GM10248 (cell line): ENCODE measurements at regions not wholly inside any gene's neighbourhood (a gene's known extent, or its start where the extent isn't known, plus 50 kb on each side); places are given as distances from the start of the nearest gene placed in this dataset.

Source experiments
- CTCF ChIA-PET: fragments of 300-600 bp; sonication (Branson Sonifier 250); formaldehyde crosslinking; extraction: SDS; loops from one replicate; lab custom pipeline; 2021; ENCODE audit warnings: antibody characterized with exemption; lab: Yijun Ruan, JAX
- POLR2A ChIA-PET: fragments of 350-650 bp; sonication (Branson Sonifier 250); formaldehyde crosslinking; extraction: SDS; loops from one replicate; lab custom pipeline; 2020; ENCODE audit warnings: antibody characterized with exemption; lab: Yijun Ruan, JAX
- DNase-seq: peaks from one replicate; pipeline ENCODE4 v3.0.0; 2012; ENCODE audit errors: extremely low spot score
- CTCF ChIP-seq: IDR thresholded peaks from 2 replicates; pipeline ENCODE4 v1.5.1; 2012; ENCODE audit warnings: mild to moderate bottlenecking, low read depth; ENCODE audit errors: extremely low read depth, missing control alignments, control extremely low read depth

DNA sequence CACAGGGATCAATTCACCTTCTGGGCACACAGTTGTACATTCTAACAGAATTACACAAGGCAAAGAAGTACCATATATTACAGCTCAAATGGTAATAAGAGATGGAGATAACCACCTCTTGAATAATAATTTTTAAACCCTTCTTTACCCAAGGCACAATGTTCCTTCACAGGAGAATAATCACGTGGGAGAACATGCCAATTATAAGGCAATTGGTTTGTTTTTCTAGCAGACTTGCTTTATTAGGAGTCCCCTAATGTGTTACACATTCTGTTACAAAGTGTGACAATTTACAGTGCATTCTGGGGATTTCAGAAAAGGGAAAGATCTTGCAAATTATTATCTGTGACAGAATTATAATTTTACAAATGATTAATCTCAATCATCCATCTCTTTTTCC, 380.3 kb downstream of the RND3 start:
- no peak for DNase-seq
- POLR2A ChIA-PET: no interaction called here
- CTCF ChIA-PET: interaction anchor here (1.0 kb wide), 1 partner anchor 18 kb away, joined by 3 read pairs; no protein-coding TSS in a partner anchor
- no peak for TF ChIP-seq CTCF

DNA sequence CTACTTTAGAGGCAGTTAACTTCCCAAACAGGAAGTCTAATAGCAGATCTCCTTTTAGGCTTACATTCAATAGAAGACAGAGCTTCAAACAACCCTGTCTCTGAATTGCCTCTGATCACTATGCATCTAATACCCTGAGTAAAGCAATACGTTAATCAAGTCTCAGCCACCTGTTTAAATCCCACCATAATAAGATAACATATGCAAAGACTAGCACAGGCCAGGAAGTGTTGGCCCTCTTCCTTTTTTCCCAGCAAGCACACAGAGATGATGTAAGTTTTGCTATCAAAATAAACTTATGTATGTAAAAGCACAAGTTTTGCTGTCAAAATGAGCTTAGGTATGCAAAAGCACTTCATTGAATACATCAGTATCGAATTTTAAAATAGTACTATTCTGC, 385.5 kb downstream of the RND3 start:
- no peak for TF ChIP-seq CTCF
- POLR2A ChIA-PET: no interaction called here
- CTCF ChIA-PET: no interaction called here
- DNase-seq: no peak

DNA sequence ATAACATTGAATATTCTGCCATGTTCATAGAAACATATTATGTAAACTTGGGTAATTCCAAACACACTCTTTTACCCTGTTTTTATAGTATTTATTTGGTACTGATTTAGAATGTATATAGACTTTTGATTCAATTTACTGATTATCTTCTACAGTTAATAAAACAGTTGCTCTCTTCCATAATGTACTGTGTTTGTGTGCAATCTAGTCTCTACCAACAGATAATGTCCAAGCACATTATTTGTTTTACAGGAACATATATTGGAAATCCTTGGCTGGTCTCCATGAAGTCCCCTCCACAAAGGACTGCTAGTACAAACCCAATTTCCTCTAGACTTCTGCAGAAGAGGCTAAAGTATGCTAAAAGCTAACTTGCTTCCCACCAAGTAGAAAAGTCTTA, 386.6 kb downstream of the RND3 start:
- ChIA-PET POLR2A (no interaction called here), CTCF (no interaction called here)
- DNase-seq: no peak
- no peak for TF ChIP-seq CTCF

GRCh38 chr2:150100336-150100735, 387.1 kb downstream of the RND3 start:
- ChIA-PET POLR2A (no interaction called here), CTCF (no interaction called here)
- no peak for TF ChIP-seq CTCF
- no peak for DNase-seq

GRCh38 chr2:150099805-150100204, 387.7 kb downstream of the RND3 start:
- CTCF ChIA-PET: no interaction called here
- POLR2A ChIA-PET: no interaction called here
- DNase-seq: no peak
- TF ChIP-seq CTCF: no peak

DNA sequence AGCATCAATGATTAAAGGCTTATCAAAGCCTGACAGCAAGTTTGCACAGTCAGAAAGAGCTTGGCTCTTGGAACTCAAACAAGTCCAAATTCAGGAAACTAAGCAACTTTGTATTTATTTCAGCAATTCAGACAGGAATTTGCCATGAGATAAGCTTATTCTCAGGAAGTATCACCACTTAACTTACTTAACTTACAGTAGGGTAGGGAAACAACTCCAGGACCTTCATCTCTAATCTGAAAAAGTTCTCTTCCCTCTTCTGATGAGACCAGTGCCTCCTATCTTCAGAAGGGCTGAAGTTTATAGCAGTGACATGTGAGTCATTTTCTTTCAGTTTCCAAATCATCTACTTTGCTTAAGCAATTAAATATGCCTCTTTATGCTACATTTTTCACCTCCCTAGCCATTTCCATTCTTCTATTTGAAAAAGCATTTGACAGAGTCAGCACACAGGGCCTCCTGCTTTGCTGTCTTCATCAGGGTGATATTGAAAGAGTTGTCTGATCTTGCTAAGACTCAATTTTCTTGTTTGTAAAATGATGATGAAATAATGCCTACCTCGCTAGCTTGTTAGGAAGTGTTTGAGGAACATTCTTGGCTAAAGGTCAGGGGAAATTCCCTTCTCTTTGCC, 389.5 kb downstream of the RND3 start:
- ChIA-PET POLR2A (no interaction called here), CTCF (no interaction called here)
- no peak for TF ChIP-seq CTCF
- DNase-seq: no peak

DNA sequence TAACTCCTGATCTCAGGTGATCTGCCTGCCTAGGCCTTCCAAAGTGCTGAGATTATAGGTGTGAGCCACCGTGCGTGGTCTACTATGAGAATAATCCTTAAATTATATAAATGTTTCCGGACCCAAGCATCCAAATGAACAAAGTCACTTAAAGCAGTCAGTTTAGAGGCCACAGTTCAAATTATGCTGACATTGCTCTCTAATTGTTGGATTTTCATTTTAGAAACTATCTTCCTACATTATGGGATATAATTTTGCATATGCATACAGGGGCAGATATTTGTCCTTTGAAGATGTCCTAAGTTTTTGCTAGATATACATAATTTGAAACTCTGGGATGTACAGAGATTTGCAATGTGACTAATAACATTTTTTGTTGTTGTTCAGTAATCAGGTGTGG, 390.1 kb downstream of the RND3 start:
- no peak for DNase-seq
- no peak for TF ChIP-seq CTCF
- CTCF ChIA-PET: no interaction called here
- POLR2A ChIA-PET: no interaction called here
